GM12878 (cell line): ENCODE measurements at regions not wholly inside any gene's neighbourhood (a gene's known extent, or its start where the extent isn't known, plus 50 kb on each side); places are given as distances from the start of the nearest gene placed in this dataset.

Experiments
- ATAC-seq: fragments of 200-7000 bp; cut with Tn5 transposase; 3 replicates; pipeline ENCODE4 v1.9.1; 2020; ENCODE audit warnings: mild to moderate bottlenecking, moderate library complexity
- BruUV-seq: library from RNA; stranded (reverse); fragments of 400-500 nt; replicated peaks from 2 replicates; lab custom pipeline; 2021; lab: Mats Ljungman, UMichigan
- CTCF ChIA-PET: fragments of 300-600 bp; sonication (Branson Sonifier 250); formaldehyde crosslinking; extraction: SDS; loops from one replicate; lab custom pipeline; 2021; ENCODE audit warnings: inconsistent platforms; lab: Yijun Ruan, JAX
- POLR2A ChIA-PET: fragments of 350-600 bp; formaldehyde crosslinking; extraction: SDS; loops from one replicate; lab custom pipeline; 2021; ENCODE audit warnings: inconsistent platforms; lab: Charles Lee
- RAD21 ChIA-PET: fragments of 300-600 bp; sonication (Branson Sonifier 250); formaldehyde crosslinking; loops from one replicate; lab custom pipeline; 2023; ENCODE audit warnings: antibody characterized with exemption; ENCODE audit not compliant: unreplicated experiment; lab: Charles Lee
- SMC1A ChIA-PET: fragments of 300-600 bp; sonication (Branson Sonifier 250); formaldehyde crosslinking; loops from one replicate; lab custom pipeline; 2023; ENCODE audit not compliant: unreplicated experiment, uncharacterized antibody; lab: Charles Lee
- DNase-seq: peaks from one replicate; pipeline ENCODE4 v3.0.0-alpha.2; 2011; ENCODE audit warnings: low read depth, low spot score
- FAIRE-seq: peaks from 3 replicates; lab custom pipeline; 2011; peaks lifted over from hg19 to GRCh38; lab: Jason Lieb, UNC
- H2AFZ ChIP-seq: 2 replicates; pipeline ENCODE4 v1.6.0; 2011; ENCODE audit warnings: low read depth, low read length, control low read depth; ENCODE audit not compliant: control insufficient read depth
- H3K27ac ChIP-seq: 2 replicates; pipeline ENCODE4 v1.5.1; 2011; ENCODE audit warnings: control low read depth; ENCODE audit not compliant: control insufficient read depth, insufficient read depth
- H3K27me3 ChIP-seq, 2 experiments: replicated peaks in 1 of 2; 2 replicates each; pipeline versions ENCODE4 v1.6.0 to v1.6.1; 2011; ENCODE audit warnings: low read length in 1 of 2; ENCODE audit not compliant: control insufficient read depth in 2 of 2, insufficient read depth in 2 of 2
- H3K36me3 ChIP-seq, 2 experiments: 2 replicates each; pipeline ENCODE4 v1.5.1; 2011; ENCODE audit warnings: low read length in 1 of 2; ENCODE audit not compliant: control insufficient read depth in 2 of 2, insufficient read depth in 2 of 2
- H3K4me1 ChIP-seq: 2 replicates; pipeline ENCODE4 v1.6.1; 2011; ENCODE audit warnings: mild to moderate bottlenecking, low read length, moderate library complexity, mixed read lengths; ENCODE audit not compliant: control insufficient read depth, insufficient read depth
- H3K4me2 ChIP-seq: 2 replicates; pipeline ENCODE4 v1.6.0; 2011; ENCODE audit warnings: control low read depth; ENCODE audit not compliant: control insufficient read depth, insufficient read depth
- H3K4me3 ChIP-seq: fragments of 200-600 bp; sonication (generic); 2 replicates; pipeline ENCODE4 v1.5.1; 2016
- H3K79me2 ChIP-seq: 2 replicates; pipeline ENCODE4 v1.6.0; 2011; ENCODE audit warnings: low read length; ENCODE audit not compliant: control insufficient read depth, insufficient read depth
- H3K9ac ChIP-seq: 2 replicates; pipeline ENCODE4 v1.8.0; 2011; ENCODE audit warnings: low read length, control low read depth, mixed read lengths; ENCODE audit not compliant: control insufficient read depth, insufficient read depth
- H3K9me3 ChIP-seq: replicated peaks from 3 replicates; pipeline ENCODE4 v1.5.1; 2011; ENCODE audit warnings: mild to moderate bottlenecking, low read length; ENCODE audit not compliant: control insufficient read depth, insufficient read depth
- H4K20me1 ChIP-seq: 2 replicates; pipeline ENCODE4 v1.6.0; 2011; ENCODE audit not compliant: control insufficient read depth, insufficient read depth
- CHD2 ChIP-seq: IDR thresholded peaks from 2 replicates; pipeline ENCODE4 v1.6.1; 2011; ENCODE audit warnings: low read depth, low read length, improper control_type of control experiment, borderline replicate concordance
- CUX1 ChIP-seq: IDR thresholded peaks from 2 replicates; pipeline ENCODE4 v1.6.1; 2012; ENCODE audit warnings: improper control_type of control experiment, low read depth, low read length; ENCODE audit not compliant: insufficient replicate concordance
- DPF2 ChIP-seq: fragments of 450-650 bp; IDR thresholded peaks from 2 replicates; pipeline ENCODE4 v1.6.1; 2017; ENCODE audit warnings: mild to moderate bottlenecking
- EZH2 ChIP-seq: IDR thresholded peaks from 2 replicates; pipeline ENCODE4 v1.6.1; 2012; ENCODE audit warnings: low read depth, mild to moderate bottlenecking, control low read depth, inconsistent platforms, low read length, borderline replicate concordance; ENCODE audit not compliant: control insufficient read depth
- IKZF2 ChIP-seq, 2 experiments: fragments of 450-650 bp; IDR thresholded peaks; 2 replicates each; pipeline ENCODE4 v1.6.1; 2017; ENCODE audit warnings: mild to moderate bottlenecking in 2 of 2, moderate library complexity in 2 of 2
- JUND ChIP-seq: IDR thresholded peaks from 2 replicates; pipeline ENCODE4 v1.6.1; 2012; ENCODE audit warnings: low read depth, mild to moderate bottlenecking, low read length, improper control_type of control experiment, moderate library complexity
- MTA3 ChIP-seq: IDR thresholded peaks from 2 replicates; pipeline ENCODE4 v1.6.1; 2012; ENCODE audit warnings: low read length, inconsistent platforms, borderline replicate concordance
- PML ChIP-seq: IDR thresholded peaks from 2 replicates; pipeline ENCODE4 v1.6.1; 2012; ENCODE audit warnings: low read length, inconsistent platforms
- SMC3 ChIP-seq: IDR thresholded peaks from 2 replicates; pipeline ENCODE4 v1.6.1; 2011; ENCODE audit warnings: low read length, improper control_type of control experiment, borderline replicate concordance
- SPI1 ChIP-seq: IDR thresholded peaks from 2 replicates; pipeline ENCODE4 v1.6.1; 2011; ENCODE audit warnings: low read depth, mild to moderate bottlenecking, low read length, moderate library complexity, borderline replicate concordance; ENCODE audit not compliant: insufficient read depth
- WRNIP1 ChIP-seq: IDR thresholded peaks from 2 replicates; pipeline ENCODE4 v1.6.1; 2011; ENCODE audit warnings: low read depth, low read length, improper control_type of control experiment, borderline replicate concordance
- WGBS: methylation state at CpG from one replicate; pipeline ENCODE4 v1.1.6; 2016; ENCODE audit warnings: low lambda C conversion rate; ENCODE audit not compliant: insufficient replicate concordance, insufficient coverage; ENCODE audit errors: missing lambda C conversion rate; 5-methylcytosine and 5-hydroxymethylcytosine counted together
- in situ Hi-C: fragments of 300-500 bp; cut with MboI; formaldehyde crosslinking; loops from 9 replicates; pipeline ENCODE4 v1.14.3; 2018; ENCODE audit warnings: mixed read lengths
- intact Hi-C: fragments of 100-400 bp; cut with micrococcal nuclease; formaldehyde crosslinking; loops from one replicate; pipeline ENCODE4 v1.14.2; 2022; ENCODE audit not compliant: unreplicated experiment

- intact Hi-C loops: no loop called here
- Histone ChIP-seq H3K27me3 (no peaks in the 10 kb centered on the region), H3K9ac (no peak overlapping the region), H2AFZ (no peak overlapping the region), H3K36me3 (no peaks in the 10 kb centered on the region), H3K4me2 (no peak overlapping the region), H3K9me3 (no peaks in the 10 kb centered on the region), H3K4me3 (no peak overlapping the region), H3K79me2 (no peaks in the 10 kb centered on the region), H3K27ac (no peak overlapping the region), H3K4me1 (no peaks in the 10 kb centered on the region), H4K20me1 (no peaks in the 10 kb centered on the region)
- TF ChIP-seq SMC3 (no peak), EZH2 (no peak), MTA3 (no peak), WRNIP1 (no peak)
- ChIA-PET CTCF (no interaction called here), RAD21 (no interaction called here), SMC1A (no interaction called here), POLR2A (no interaction called here)
- DNase-seq (no peak), ATAC-seq (no peak), FAIRE-seq (no peak)
- 42% methylated on average over 6 of the region's 6 CpGs for WGBS
- in situ Hi-C loops: no loop called here
- no TSS peak for BruUV-seq
These were observed 424.5 kb upstream of the FAM47C start for GRCh38 chrX:36583674-36584073.

GRCh38 chrX:36609616-36610585, 398.3 kb upstream of the FAM47C start:
- ATAC-seq (peak; percentile 66), DNase-seq (no peak), FAIRE-seq (no peak)
- ChIA-PET RAD21 (interaction anchor here (0.6 kb wide), 1 partner anchor 1200 kb away, joined by 3 read pairs; no protein-coding TSS in a partner anchor), POLR2A (no interaction called here), SMC1A (no interaction called here), CTCF (interaction anchor here (1.0 kb wide), 1 partner anchor 17 kb away, joined by 3 read pairs; no protein-coding TSS in a partner anchor)
- Histone ChIP-seq H2AFZ (no peak overlapping the region), H3K4me3 (no peak overlapping the region), H3K79me2 (no peaks in the 10 kb centered on the region), H3K27ac (no peak overlapping the region), H3K9ac (no peak overlapping the region), H3K4me2 (no peak overlapping the region), H3K27me3 (no peaks in the 10 kb centered on the region; a peak in 1 of 4 replicates), H3K4me1 (no peaks in the 10 kb centered on the region), H3K9me3 (no peaks in the 10 kb centered on the region), H4K20me1 (no peaks in the 10 kb centered on the region), H3K36me3 (no peaks in the 10 kb centered on the region)
- intact Hi-C loops (no loop called here), in situ Hi-C loops (no loop called here)
- 4% methylated on average over 4 of the region's 4 CpGs for WGBS
- no TSS peak for BruUV-seq
- TF ChIP-seq SPI1: peak; percentile 57; the same call in 1 of the 2 replicates
- peak; percentile 23 to 46; a peak in 1 of 4 replicates for TF ChIP-seq IKZF2 (IDR thresholded peaks at IDR 0.05)
- TF ChIP-seq CHD2: no peak
- no peak for TF ChIP-seq DPF2
- TF ChIP-seq CUX1: no peak
- no peak for TF ChIP-seq PML
- no peak for TF ChIP-seq JUND
